ENCODE measurements at regions not wholly inside any gene's neighbourhood (a gene's known extent, or its start where the extent isn't known, plus 50 kb on each side); places are given as distances from the start of the nearest gene placed in this dataset.

- TF ChIP-seq CTCF (IDR thresholded peaks at IDR 0.05) (no peak), POLR2A (IDR thresholded peaks at IDR 0.05) (no peak)
Measured at GRCh38 chr11:112464949-112465348, 204.3 kb upstream of the PLET1 start.
